Liver (tissue), 8 donors: ENCODE measurements at regions not wholly inside any gene's neighbourhood (a gene's known extent, or its start where the extent isn't known, plus 50 kb on each side); places are given as distances from the start of the nearest gene placed in this dataset.

ENCODE experiments used
- DNase-seq: peaks from one replicate; pipeline ENCODE4 v3.0.0-alpha.2; 2017; ENCODE audit warnings: low spot score
- H3K27ac ChIP-seq, 2 donors: one replicate each; pipeline ENCODE4 v1.7.0; 2013; ENCODE audit warnings: inconsistent platforms in 2 of 2, low read length in 2 of 2, control low read depth in 1 of 2, low read depth in 1 of 2, mild to moderate bottlenecking in 1 of 2
- H3K27me3 ChIP-seq, 4 donors: one replicate each; pipeline versions ENCODE4 v1.6.1 to v1.7.0; 2013; ENCODE audit warnings: low read length in 3 of 4, inconsistent platforms in 1 of 4, mild to moderate bottlenecking in 1 of 4, moderate library complexity in 1 of 4; ENCODE audit not compliant: control insufficient read depth in 4 of 4, insufficient read depth in 4 of 4
- H3K36me3 ChIP-seq, 4 donors: one replicate each; pipeline versions ENCODE4 v1.6.1 to v1.7.0; 2013; ENCODE audit warnings: low read length in 3 of 4, mild to moderate bottlenecking in 3 of 4, low read depth in 1 of 4, moderate library complexity in 1 of 4; ENCODE audit not compliant: control insufficient read depth in 4 of 4, insufficient read depth in 3 of 4
- H3K4me1 ChIP-seq, 4 donors: one replicate each; pipeline versions ENCODE4 v1.6.1 to v1.7.0; 2013; ENCODE audit warnings: low read length in 3 of 4, mild to moderate bottlenecking in 3 of 4, moderate library complexity in 1 of 4; ENCODE audit not compliant: control insufficient read depth in 4 of 4, insufficient read depth in 4 of 4
- H3K4me3 ChIP-seq, 3 donors: one replicate each; pipeline versions ENCODE4 v1.6.1 to v1.7.0; 2013; ENCODE audit warnings: low read length in 3 of 3, control low read depth in 1 of 3, low read depth in 1 of 3, mild to moderate bottlenecking in 1 of 3
- H3K9ac ChIP-seq, 2 donors: one replicate each; pipeline ENCODE4 v1.7.0; 2013; ENCODE audit warnings: low read length in 2 of 2, mild to moderate bottlenecking in 2 of 2, moderate library complexity in 2 of 2, control low read depth in 1 of 2, low read depth in 1 of 2
- H3K9me3 ChIP-seq, 4 donors: one replicate each; pipeline versions ENCODE4 v1.6.1 to v1.7.0; 2013; ENCODE audit warnings: low read length in 3 of 4; ENCODE audit not compliant: control insufficient read depth in 4 of 4
- EGR1 ChIP-seq, 2 donors: IDR thresholded peaks; 2 replicates each; pipeline ENCODE4 v1.6.1; 2016 to 2018; ENCODE audit warnings: antibody characterized with exemption in 2 of 2, low read depth in 2 of 2
- FOXA1 ChIP-seq: IDR thresholded peaks from 2 replicates; pipeline ENCODE4 v1.6.1; 2016; ENCODE audit warnings: antibody characterized with exemption
- GABPA ChIP-seq, 2 donors: IDR thresholded peaks in 1 of 2; conservative IDR thresholded peaks in 1 of 2; 2 replicates each; pipeline ENCODE4 v1.6.1; 2016; ENCODE audit warnings: antibody characterized with exemption in 2 of 2, mild to moderate bottlenecking in 1 of 2, moderate library complexity in 1 of 2
- HNF4A ChIP-seq, 2 donors: conservative IDR thresholded peaks; 2 replicates each; pipeline ENCODE4 v1.6.1; 2016; ENCODE audit warnings: antibody characterized with exemption in 2 of 2, mild to moderate bottlenecking in 2 of 2
- HNF4G ChIP-seq: IDR thresholded peaks from 2 replicates; pipeline ENCODE4 v1.6.1; 2016; ENCODE audit warnings: antibody characterized with exemption
- NR2F2 ChIP-seq: IDR thresholded peaks from 2 replicates; pipeline ENCODE4 v1.6.1; 2016; ENCODE audit warnings: antibody characterized with exemption
- RXRA ChIP-seq, 2 donors: IDR thresholded peaks; 2 replicates each; pipeline ENCODE4 v1.6.1; 2017 to 2018; ENCODE audit warnings: antibody characterized with exemption in 2 of 2, mild to moderate bottlenecking in 1 of 2
- SP1 ChIP-seq: IDR thresholded peaks from 2 replicates; pipeline ENCODE4 v1.6.1; 2018; ENCODE audit warnings: antibody characterized with exemption, mild to moderate bottlenecking
- TAF1 ChIP-seq: conservative IDR thresholded peaks from 2 replicates; pipeline ENCODE4 v1.6.1; 2016; ENCODE audit warnings: antibody characterized with exemption, mild to moderate bottlenecking
- YY1 ChIP-seq: IDR thresholded peaks from 2 replicates; pipeline ENCODE4 v1.6.1; 2016; ENCODE audit warnings: antibody characterized with exemption, mild to moderate bottlenecking
- WGBS: extraction: QIAGEN DNeasy Blood & Tissue Kit; methylation state at CpG from one replicate; pipeline ENCODE4 v1.1.7; 2013; 5-methylcytosine and 5-hydroxymethylcytosine counted together
- TF ChIP-seq, protein P1 (sequence below): fragments of 150-350 bp; IDR thresholded peaks from 2 replicates; pipeline ENCODE4 v1.5.1; 2017; ENCODE audit warnings: improper control_type of control experiment, low read depth, low read length; ENCODE audit not compliant: missing input control
- TF ChIP-seq, protein P2 (sequence below): IDR thresholded peaks from 2 replicates; pipeline ENCODE4 v1.6.1; 2016; ENCODE audit warnings: antibody characterized with exemption
- TF ChIP-seq, protein P3 (sequence below): IDR thresholded peaks from 2 replicates; pipeline ENCODE4 v1.6.1; 2016; ENCODE audit warnings: antibody characterized with exemption
- TF ChIP-seq, protein P4 (sequence below): IDR thresholded peaks from 2 replicates; pipeline ENCODE4 v1.6.1; 2016; ENCODE audit warnings: antibody characterized with exemption, mild to moderate bottlenecking
- TF ChIP-seq, protein P5 (sequence below): IDR thresholded peaks from 2 replicates; pipeline ENCODE4 v1.6.1; 2016; ENCODE audit warnings: antibody characterized with exemption
- donor health status: healthy.
- donor health status: healthy.
- donor health status: healthy.
- donor health status: healthy.
- donor health status: healthy.

DNA sequence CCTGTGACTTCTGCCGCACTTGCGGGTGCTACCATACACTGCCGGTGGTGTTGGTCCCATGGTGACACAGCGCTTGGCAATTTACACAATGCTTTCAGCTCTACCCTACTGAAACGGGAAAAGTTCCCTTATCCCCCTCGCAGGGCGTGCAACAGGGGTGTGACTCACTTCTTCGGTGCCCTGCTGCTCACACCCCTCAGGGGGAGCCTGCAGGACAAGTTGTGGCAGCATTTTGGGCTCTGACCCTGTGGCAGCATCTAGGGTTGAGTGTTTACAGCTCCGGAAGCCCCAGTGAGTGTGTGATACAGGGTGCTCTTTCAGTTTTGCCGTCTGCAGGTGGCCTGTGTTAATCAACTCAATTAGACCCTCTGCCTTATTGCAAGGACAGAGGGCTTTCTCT is 324.7 kb upstream of the RGMA start:
- WGBS: 74% methylated on average over 10 of the region's 10 CpGs
- no peaks in the 10 kb centered on the region for H3K9me3 ChIP-seq
- no peak for DNase-seq

DNA sequence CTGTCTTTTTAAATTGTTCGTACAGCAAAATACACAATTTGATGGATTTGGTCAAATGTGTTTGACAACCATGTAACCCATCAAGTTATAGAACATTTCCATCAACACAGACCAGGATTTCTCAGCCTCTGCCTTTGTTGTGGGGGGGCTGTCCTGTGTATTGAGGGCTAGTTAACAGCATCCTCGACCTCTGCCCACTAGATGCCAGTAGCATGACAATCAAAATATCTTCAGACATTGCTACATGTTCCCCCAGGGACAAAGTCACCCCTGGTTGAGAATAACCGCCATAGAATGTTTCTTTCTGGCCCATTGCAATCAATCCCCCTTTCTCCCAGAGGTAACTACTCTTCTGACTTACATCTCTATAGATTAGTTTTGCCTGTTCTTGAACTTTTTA is 310.1 kb upstream of the RGMA start:
- TF ChIP-seq, protein P1, sequence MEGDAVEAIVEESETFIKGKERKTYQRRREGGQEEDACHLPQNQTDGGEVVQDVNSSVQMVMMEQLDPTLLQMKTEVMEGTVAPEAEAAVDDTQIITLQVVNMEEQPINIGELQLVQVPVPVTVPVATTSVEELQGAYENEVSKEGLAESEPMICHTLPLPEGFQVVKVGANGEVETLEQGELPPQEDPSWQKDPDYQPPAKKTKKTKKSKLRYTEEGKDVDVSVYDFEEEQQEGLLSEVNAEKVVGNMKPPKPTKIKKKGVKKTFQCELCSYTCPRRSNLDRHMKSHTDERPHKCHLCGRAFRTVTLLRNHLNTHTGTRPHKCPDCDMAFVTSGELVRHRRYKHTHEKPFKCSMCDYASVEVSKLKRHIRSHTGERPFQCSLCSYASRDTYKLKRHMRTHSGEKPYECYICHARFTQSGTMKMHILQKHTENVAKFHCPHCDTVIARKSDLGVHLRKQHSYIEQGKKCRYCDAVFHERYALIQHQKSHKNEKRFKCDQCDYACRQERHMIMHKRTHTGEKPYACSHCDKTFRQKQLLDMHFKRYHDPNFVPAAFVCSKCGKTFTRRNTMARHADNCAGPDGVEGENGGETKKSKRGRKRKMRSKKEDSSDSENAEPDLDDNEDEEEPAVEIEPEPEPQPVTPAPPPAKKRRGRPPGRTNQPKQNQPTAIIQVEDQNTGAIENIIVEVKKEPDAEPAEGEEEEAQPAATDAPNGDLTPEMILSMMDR: no peak
- TF ChIP-seq, protein P2, sequence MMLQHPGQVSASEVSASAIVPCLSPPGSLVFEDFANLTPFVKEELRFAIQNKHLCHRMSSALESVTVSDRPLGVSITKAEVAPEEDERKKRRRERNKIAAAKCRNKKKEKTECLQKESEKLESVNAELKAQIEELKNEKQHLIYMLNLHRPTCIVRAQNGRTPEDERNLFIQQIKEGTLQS: no peak
- TF ChIP-seq EGR1 (IDR thresholded peaks at IDR 0.05; ENCODE audit: low read depth in 2 of 2) (no peak), YY1 (no peak), FOXA1 (no peak), RXRA (IDR thresholded peaks at IDR 0.05) (no peak), HNF4G (no peak), TAF1 (no peak), HNF4A (conservative IDR thresholded peaks at IDR 0.05) (no peak), NR2F2 (no peak), SP1 (no peak)
- TF ChIP-seq, protein P3, sequence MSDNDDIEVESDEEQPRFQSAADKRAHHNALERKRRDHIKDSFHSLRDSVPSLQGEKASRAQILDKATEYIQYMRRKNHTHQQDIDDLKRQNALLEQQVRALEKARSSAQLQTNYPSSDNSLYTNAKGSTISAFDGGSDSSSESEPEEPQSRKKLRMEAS: no peak
- TF ChIP-seq, protein P4, sequence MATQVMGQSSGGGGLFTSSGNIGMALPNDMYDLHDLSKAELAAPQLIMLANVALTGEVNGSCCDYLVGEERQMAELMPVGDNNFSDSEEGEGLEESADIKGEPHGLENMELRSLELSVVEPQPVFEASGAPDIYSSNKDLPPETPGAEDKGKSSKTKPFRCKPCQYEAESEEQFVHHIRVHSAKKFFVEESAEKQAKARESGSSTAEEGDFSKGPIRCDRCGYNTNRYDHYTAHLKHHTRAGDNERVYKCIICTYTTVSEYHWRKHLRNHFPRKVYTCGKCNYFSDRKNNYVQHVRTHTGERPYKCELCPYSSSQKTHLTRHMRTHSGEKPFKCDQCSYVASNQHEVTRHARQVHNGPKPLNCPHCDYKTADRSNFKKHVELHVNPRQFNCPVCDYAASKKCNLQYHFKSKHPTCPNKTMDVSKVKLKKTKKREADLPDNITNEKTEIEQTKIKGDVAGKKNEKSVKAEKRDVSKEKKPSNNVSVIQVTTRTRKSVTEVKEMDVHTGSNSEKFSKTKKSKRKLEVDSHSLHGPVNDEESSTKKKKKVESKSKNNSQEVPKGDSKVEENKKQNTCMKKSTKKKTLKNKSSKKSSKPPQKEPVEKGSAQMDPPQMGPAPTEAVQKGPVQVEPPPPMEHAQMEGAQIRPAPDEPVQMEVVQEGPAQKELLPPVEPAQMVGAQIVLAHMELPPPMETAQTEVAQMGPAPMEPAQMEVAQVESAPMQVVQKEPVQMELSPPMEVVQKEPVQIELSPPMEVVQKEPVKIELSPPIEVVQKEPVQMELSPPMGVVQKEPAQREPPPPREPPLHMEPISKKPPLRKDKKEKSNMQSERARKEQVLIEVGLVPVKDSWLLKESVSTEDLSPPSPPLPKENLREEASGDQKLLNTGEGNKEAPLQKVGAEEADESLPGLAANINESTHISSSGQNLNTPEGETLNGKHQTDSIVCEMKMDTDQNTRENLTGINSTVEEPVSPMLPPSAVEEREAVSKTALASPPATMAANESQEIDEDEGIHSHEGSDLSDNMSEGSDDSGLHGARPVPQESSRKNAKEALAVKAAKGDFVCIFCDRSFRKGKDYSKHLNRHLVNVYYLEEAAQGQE: no peak
- TF ChIP-seq, protein P5, sequence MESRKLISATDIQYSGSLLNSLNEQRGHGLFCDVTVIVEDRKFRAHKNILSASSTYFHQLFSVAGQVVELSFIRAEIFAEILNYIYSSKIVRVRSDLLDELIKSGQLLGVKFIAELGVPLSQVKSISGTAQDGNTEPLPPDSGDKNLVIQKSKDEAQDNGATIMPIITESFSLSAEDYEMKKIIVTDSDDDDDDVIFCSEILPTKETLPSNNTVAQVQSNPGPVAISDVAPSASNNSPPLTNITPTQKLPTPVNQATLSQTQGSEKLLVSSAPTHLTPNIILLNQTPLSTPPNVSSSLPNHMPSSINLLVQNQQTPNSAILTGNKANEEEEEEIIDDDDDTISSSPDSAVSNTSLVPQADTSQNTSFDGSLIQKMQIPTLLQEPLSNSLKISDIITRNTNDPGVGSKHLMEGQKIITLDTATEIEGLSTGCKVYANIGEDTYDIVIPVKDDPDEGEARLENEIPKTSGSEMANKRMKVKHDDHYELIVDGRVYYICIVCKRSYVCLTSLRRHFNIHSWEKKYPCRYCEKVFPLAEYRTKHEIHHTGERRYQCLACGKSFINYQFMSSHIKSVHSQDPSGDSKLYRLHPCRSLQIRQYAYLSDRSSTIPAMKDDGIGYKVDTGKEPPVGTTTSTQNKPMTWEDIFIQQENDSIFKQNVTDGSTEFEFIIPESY: no peak
- no peak overlapping the region for H3K4me3 ChIP-seq
- no peaks in the 10 kb centered on the region for H3K4me1 ChIP-seq
- H3K9ac ChIP-seq: no peak overlapping the region
- no peaks in the 10 kb centered on the region for H3K36me3 ChIP-seq
- H3K27me3 ChIP-seq: peaks cover 0 to 3% (median 0%) of the 10 kb centered on the region in 4 donors
- H3K27ac ChIP-seq: no peak overlapping the region
- WGBS: 72% methylated on average over 3 of the region's 3 CpGs
- H3K9me3 ChIP-seq: peaks cover 0 to 3% (median 1%) of the 10 kb centered on the region in 4 donors
- DNase-seq: no peak

More for the DNA sequence above, 324.7 kb upstream of the RGMA start:
- Histone ChIP-seq H3K9ac (no peak overlapping the region), H3K4me3 (no peak overlapping the region), H3K27ac (no peak overlapping the region), H3K36me3 (no peaks in the 10 kb centered on the region), H3K27me3 (no peaks in the 10 kb centered on the region), H3K4me1 (no peaks in the 10 kb centered on the region)
- TF ChIP-seq HNF4A (conservative IDR thresholded peaks at IDR 0.05) (no peak), HNF4G (no peak), GABPA (IDR thresholded peaks at IDR 0.05 in 1 of 2, conservative IDR thresholded peaks at IDR 0.05 in 1 of 2) (no peak), EGR1 (IDR thresholded peaks at IDR 0.05; ENCODE audit: low read depth in 2 of 2) (no peak), RXRA (IDR thresholded peaks at IDR 0.05) (no peak), SP1 (no peak)
- TF ChIP-seq, protein P1: no peak
- TF ChIP-seq, protein P3: no peak
